HCT116 (cell line): ENCODE measurements at regions not wholly inside any gene's neighbourhood (a gene's known extent, or its start where the extent isn't known, plus 50 kb on each side); places are given as distances from the start of the nearest gene placed in this dataset.

Source experiments
- ATAC-seq: fragments of 200-7000 bp; cut with Tn5 transposase; 2 replicates; pipeline ENCODE4 v1.9.1; 2020; ENCODE audit warnings: mild to moderate bottlenecking, moderate library complexity
- BruUV-seq: library from RNA; stranded (reverse); fragments of 400-500 nt; replicated peaks from 2 replicates; lab custom pipeline; 2021; lab: Mats Ljungman, UMichigan
- CTCF ChIA-PET: fragments of 300-600 bp; sonication (Branson Sonifier 250); formaldehyde crosslinking; loops from one replicate; lab custom pipeline; 2021; ENCODE audit warnings: antibody characterized with exemption; lab: Charles Lee
- POLR2A ChIA-PET: fragments of 300-600, 350-600 bp; sonication (Branson Sonifier 250); formaldehyde crosslinking; loops from one replicate; lab custom pipeline; 2021; ENCODE audit warnings: antibody characterized with exemption; lab: Charles Lee
- RAD21 ChIA-PET, 2 experiments: fragments of 300-600 bp; sonication (Branson Sonifier 250); formaldehyde crosslinking; loops; one replicate each; lab custom pipeline; 2023; ENCODE audit warnings: low total read pairs in 2 of 2; ENCODE audit not compliant: uncharacterized antibody in 2 of 2, unreplicated experiment in 2 of 2, low non-redundant PET in 1 of 2; lab: Charles Lee
- DNase-seq: peaks from one replicate; pipeline ENCODE4 v3.0.0-alpha.2; 2010; ENCODE audit warnings: low read depth, low spot score
- H2AFZ ChIP-seq: fragments of 200-600 bp; shearing (Covaris generic), sonication (generic); 2 replicates; pipeline ENCODE4 v1.6.1; 2017; ENCODE audit warnings: low read depth, mixed run types, mixed read lengths, antibody characterized with exemption, low read length; ENCODE audit not compliant: poor library complexity, severe bottlenecking
- H3K27ac ChIP-seq: 2 replicates; pipeline ENCODE4 v1.5.1; 2012; ENCODE audit warnings: low read depth, low read length
- H3K27me3 ChIP-seq: fragments of 200-600 bp; sonication (generic); 2 replicates; pipeline ENCODE4 v1.6.1; 2016; ENCODE audit warnings: mixed run types, low read length, mixed read lengths; ENCODE audit not compliant: insufficient read depth
- H3K36me3 ChIP-seq, 2 experiments: fragments of 200-500 bp in 1 of 2; fragments of 200-600 bp in 1 of 2; sonication (Bioruptor generic) in 1 of 2; sonication (generic) in 1 of 2; 2 replicates each; pipeline versions ENCODE4 v1.5.1 to v1.6.1; 2014 to 2016; ENCODE audit warnings: low read length in 2 of 2, inconsistent platforms in 1 of 2, mixed read lengths in 1 of 2, mixed run types in 1 of 2; ENCODE audit not compliant: insufficient read depth in 2 of 2, control insufficient read depth in 1 of 2
- H3K4me1 ChIP-seq, 2 experiments: fragments of 200-600 bp in 1 of 2; sonication (generic) in 1 of 2; 2 replicates each; pipeline versions ENCODE4 v1.5.1 to v1.6.1; 2012 to 2017; ENCODE audit warnings: low read length in 2 of 2, inconsistent platforms in 1 of 2, mild to moderate bottlenecking in 1 of 2, mixed read lengths in 1 of 2, mixed run types in 1 of 2, moderate library complexity in 1 of 2; ENCODE audit not compliant: insufficient read depth in 2 of 2, control insufficient read depth in 1 of 2
- H3K4me2 ChIP-seq: fragments of 200-600 bp; sonication (generic); 2 replicates; pipeline ENCODE4 v1.6.1; 2017; ENCODE audit warnings: mixed run types, low read length, mixed read lengths
- H3K4me3 ChIP-seq, 2 experiments: fragments of 200-600 bp in 1 of 2; sonication (generic) in 1 of 2; replicated peaks in 1 of 2; 2 replicates each; pipeline ENCODE4 v1.5.1; 2011 to 2016; ENCODE audit warnings: low read length in 2 of 2, control low read depth in 1 of 2, low read depth in 1 of 2, mild to moderate bottlenecking in 1 of 2, mixed read lengths in 1 of 2, mixed run types in 1 of 2
- H3K79me2 ChIP-seq: fragments of 200-600 bp; sonication (generic); 2 replicates; pipeline ENCODE4 v1.6.1; 2017; ENCODE audit warnings: mild to moderate bottlenecking, mixed run types, low read length, moderate library complexity, mixed read lengths; ENCODE audit not compliant: insufficient read depth
- H3K9ac ChIP-seq: fragments of 200-600 bp; sonication (generic); 2 replicates; pipeline ENCODE4 v1.6.1; 2016; ENCODE audit warnings: low read length, mixed read lengths
- H3K9me2 ChIP-seq: fragments of 200-600 bp; sonication (generic), shearing (Covaris generic); 2 replicates; pipeline ENCODE4 v1.6.1; 2017; ENCODE audit warnings: mixed run types, mild to moderate bottlenecking, moderate library complexity; ENCODE audit not compliant: insufficient read depth
- H3K9me3 ChIP-seq, 2 experiments: fragments of 200-500 bp in 1 of 2; fragments of 200-600 bp in 1 of 2; sonication (Bioruptor generic) in 1 of 2; sonication (generic) in 1 of 2; 2 replicates each; pipeline ENCODE4 v1.6.1; 2014 to 2017; ENCODE audit warnings: low read length in 2 of 2, mixed read lengths in 2 of 2, inconsistent platforms in 1 of 2, low read depth in 1 of 2, mild to moderate bottlenecking in 1 of 2, mixed run types in 1 of 2, moderate library complexity in 1 of 2; ENCODE audit not compliant: control insufficient read depth in 1 of 2, insufficient read depth in 1 of 2
- H4K20me1 ChIP-seq: fragments of 200-600 bp; sonication (generic), shearing (Covaris generic); 2 replicates; pipeline ENCODE4 v1.6.1; 2017; ENCODE audit warnings: mixed run types, mild to moderate bottlenecking, moderate library complexity; ENCODE audit not compliant: insufficient read depth
- ATF3 ChIP-seq: IDR thresholded peaks from 2 replicates; pipeline ENCODE4 v1.6.1; 2012
- CBX3 ChIP-seq: IDR thresholded peaks from 2 replicates; pipeline ENCODE4 v1.6.1; 2012; ENCODE audit warnings: low read depth
- CEBPB ChIP-seq: IDR thresholded peaks from 2 replicates; pipeline ENCODE4 v1.6.1; 2012; ENCODE audit warnings: low read depth
- CTCF ChIP-seq, 3 experiments: fragments of 200-600 bp in 1 of 3; sonication (generic) in 1 of 3; IDR thresholded peaks in 2 of 3; conservative IDR thresholded peaks in 1 of 3; 2 replicates each; pipeline ENCODE4 v1.5.1; 2012 to 2017; ENCODE audit warnings: low read depth in 2 of 3, low read length in 2 of 3, antibody characterized with exemption in 1 of 3, borderline replicate concordance in 1 of 3, control low read depth in 1 of 3, mild to moderate bottlenecking in 1 of 3, mixed read lengths in 1 of 3, mixed run types in 1 of 3, moderate library complexity in 1 of 3; ENCODE audit not compliant: insufficient read depth in 1 of 3
- ELF1 ChIP-seq: IDR thresholded peaks from 2 replicates; pipeline ENCODE4 v1.6.1; 2012; ENCODE audit warnings: low read depth, borderline replicate concordance
- EZH2 ChIP-seq: fragments of 200-600 bp; sonication (generic); IDR thresholded peaks from 2 replicates; pipeline ENCODE4 v1.6.1; 2017; ENCODE audit warnings: antibody characterized with exemption, mixed run types
- EZH2phosphoT487 ChIP-seq: fragments of 200-600 bp; IDR thresholded peaks from 2 replicates; pipeline ENCODE4 v1.6.1; 2018; ENCODE audit warnings: antibody characterized with exemption, borderline replicate concordance
- FOSL1 ChIP-seq: IDR thresholded peaks from 2 replicates; pipeline ENCODE4 v1.6.1; 2012; ENCODE audit warnings: low read depth
- MAX ChIP-seq: IDR thresholded peaks from 2 replicates; pipeline ENCODE4 v1.6.1; 2012
- POLR2A ChIP-seq: IDR thresholded peaks from 2 replicates; pipeline ENCODE4 v1.7.0; 2011; ENCODE audit warnings: borderline replicate concordance; ENCODE audit not compliant: insufficient read depth, insufficient read length; ENCODE audit errors: extremely low read depth
- POLR2AphosphoS5 ChIP-seq: IDR thresholded peaks from 2 replicates; pipeline ENCODE4 v1.6.1; 2011; ENCODE audit warnings: mild to moderate bottlenecking, low read depth, low read length, moderate library complexity
- REST ChIP-seq: IDR thresholded peaks from 2 replicates; pipeline ENCODE4 v1.6.1; 2012; ENCODE audit warnings: low read depth
- SIN3A ChIP-seq: IDR thresholded peaks from 2 replicates; pipeline ENCODE4 v1.6.1; 2012; ENCODE audit warnings: low read depth
- SP1 ChIP-seq: IDR thresholded peaks from 2 replicates; pipeline ENCODE4 v1.6.1; 2012; ENCODE audit warnings: low read depth
- SRF ChIP-seq: IDR thresholded peaks from 2 replicates; pipeline ENCODE4 v1.6.1; 2012; ENCODE audit warnings: low read depth
- ZFX ChIP-seq: fragments of 450-650 bp; IDR thresholded peaks from 2 replicates; pipeline ENCODE4 v1.6.1; 2017
- ZNF274 ChIP-seq: fragments of 200-500 bp; sonication (Bioruptor generic); IDR thresholded peaks from 2 replicates; pipeline ENCODE4 v1.6.1; 2014; ENCODE audit warnings: mild to moderate bottlenecking, low read depth, low read length, inconsistent platforms
- intact Hi-C: fragments of 100-400 bp; cut with micrococcal nuclease; formaldehyde crosslinking; loops from 2 replicates; pipeline ENCODE4 v1.10.0; 2022
- TF ChIP-seq, protein P1 (sequence below): IDR thresholded peaks from 2 replicates; pipeline ENCODE4 v1.6.1; 2011; ENCODE audit warnings: mild to moderate bottlenecking, low read length, moderate library complexity; ENCODE audit not compliant: insufficient replicate concordance; ENCODE audit errors: extremely low read depth

DNA sequence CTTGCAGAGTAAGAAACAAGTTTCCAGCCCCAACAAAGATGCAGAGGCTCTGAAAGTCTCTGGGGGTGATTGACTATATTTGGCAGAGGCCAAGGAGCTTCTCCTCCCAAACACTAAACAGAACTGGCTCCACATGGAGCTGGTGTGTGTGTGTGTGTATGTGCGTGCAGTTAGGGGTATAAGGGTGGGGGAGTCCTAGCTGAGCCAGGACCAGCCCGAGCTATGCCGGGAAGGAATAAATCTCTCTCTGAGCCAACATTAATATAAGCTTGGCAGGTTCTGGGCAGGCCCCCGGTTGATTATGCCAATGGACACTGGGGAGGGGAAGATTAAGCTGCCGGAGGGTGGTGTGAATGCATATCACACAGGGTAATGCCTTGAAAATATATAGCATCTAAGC, 324.2 kb downstream of the MIAT start:
- ChIA-PET RAD21 (no interaction called here), POLR2A (no interaction called here), CTCF (no interaction called here)
- H3K4me2 ChIP-seq: no peak overlapping the region
- ATAC-seq (no peak), DNase-seq (no peak)
- intact Hi-C loops: no loop called here
- no peaks in the 10 kb centered on the region for H3K79me2 ChIP-seq
- peaks cover 81% of the 10 kb centered on the region for H3K27me3 ChIP-seq
- H3K4me1 ChIP-seq: no peaks in the 10 kb centered on the region
- H3K27ac ChIP-seq: no peak overlapping the region
- TF ChIP-seq EZH2phosphoT487 (no peak), SP1 (no peak), POLR2A (no peak), REST (no peak), CTCF (IDR thresholded peaks at IDR 0.05 in 2 of 3, conservative IDR thresholded peaks at IDR 0.05 in 1 of 3; ENCODE audit: borderline replicate concordance in 1 of 3, insufficient read depth in 1 of 3, low read depth in 2 of 3, low read length in 2 of 3) (no peak), CEBPB (no peak), MAX (no peak), ZNF274 (no peak), EZH2 (no peak), CBX3 (no peak), ATF3 (no peak), SIN3A (no peak), ZFX (no peak), SRF (no peak), FOSL1 (no peak), ELF1 (no peak), POLR2AphosphoS5 (no peak)
- TF ChIP-seq, protein P1, sequence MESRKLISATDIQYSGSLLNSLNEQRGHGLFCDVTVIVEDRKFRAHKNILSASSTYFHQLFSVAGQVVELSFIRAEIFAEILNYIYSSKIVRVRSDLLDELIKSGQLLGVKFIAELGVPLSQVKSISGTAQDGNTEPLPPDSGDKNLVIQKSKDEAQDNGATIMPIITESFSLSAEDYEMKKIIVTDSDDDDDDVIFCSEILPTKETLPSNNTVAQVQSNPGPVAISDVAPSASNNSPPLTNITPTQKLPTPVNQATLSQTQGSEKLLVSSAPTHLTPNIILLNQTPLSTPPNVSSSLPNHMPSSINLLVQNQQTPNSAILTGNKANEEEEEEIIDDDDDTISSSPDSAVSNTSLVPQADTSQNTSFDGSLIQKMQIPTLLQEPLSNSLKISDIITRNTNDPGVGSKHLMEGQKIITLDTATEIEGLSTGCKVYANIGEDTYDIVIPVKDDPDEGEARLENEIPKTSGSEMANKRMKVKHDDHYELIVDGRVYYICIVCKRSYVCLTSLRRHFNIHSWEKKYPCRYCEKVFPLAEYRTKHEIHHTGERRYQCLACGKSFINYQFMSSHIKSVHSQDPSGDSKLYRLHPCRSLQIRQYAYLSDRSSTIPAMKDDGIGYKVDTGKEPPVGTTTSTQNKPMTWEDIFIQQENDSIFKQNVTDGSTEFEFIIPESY: no peak
- H4K20me1 ChIP-seq: no peaks in the 10 kb centered on the region
- H3K36me3 ChIP-seq: no peaks in the 10 kb centered on the region
- no peaks in the 10 kb centered on the region for H3K9me2 ChIP-seq
- no peak overlapping the region for H3K4me3 ChIP-seq
- no peaks in the 10 kb centered on the region for H3K9me3 ChIP-seq
- H3K9ac ChIP-seq: no peak overlapping the region
- H2AFZ ChIP-seq: no peak overlapping the region
- BruUV-seq: no TSS peak
